Nephron progenitor cell (in vitro differentiated cells): ENCODE measurements at regions not wholly inside any gene's neighbourhood (a gene's known extent, or its start where the extent isn't known, plus 50 kb on each side); places are given as distances from the start of the nearest gene placed in this dataset.

Experiments used
- DNase-seq: peaks from one replicate; pipeline ENCODE4 v3.0.0; 2021
- H3K27ac Mint-ChIP-seq: 2 replicates; pipeline ENCODE4 v1.8.0; 2021; ENCODE audit warnings: mild to moderate bottlenecking, moderate library complexity, mixed read lengths
- H3K27me3 Mint-ChIP-seq: 2 replicates; pipeline ENCODE4 v1.8.0; 2021; ENCODE audit warnings: mild to moderate bottlenecking, low read depth, mixed read lengths; ENCODE audit not compliant: poor library complexity
- H3K36me3 Mint-ChIP-seq: 2 replicates; pipeline ENCODE4 v1.8.0; 2021; ENCODE audit warnings: low read depth, mixed read lengths
- H3K4me1 Mint-ChIP-seq: 2 replicates; pipeline ENCODE4 v1.8.0; 2021; ENCODE audit warnings: mixed read lengths
- H3K4me3 Mint-ChIP-seq: 2 replicates; pipeline ENCODE4 v1.8.0; 2021; ENCODE audit warnings: mild to moderate bottlenecking, moderate library complexity, mixed read lengths
- H3K9me3 Mint-ChIP-seq: 2 replicates; pipeline ENCODE4 v1.8.0; 2021; ENCODE audit warnings: mild to moderate bottlenecking, moderate library complexity, mixed read lengths
- TF ChIP-seq, protein P1 (sequence below): fragments of 200-600 bp; sonication (generic); IDR thresholded peaks from 2 replicates; pipeline ENCODE4 v1.5.0; 2021; ENCODE audit warnings: antibody characterized with exemption

DNA sequence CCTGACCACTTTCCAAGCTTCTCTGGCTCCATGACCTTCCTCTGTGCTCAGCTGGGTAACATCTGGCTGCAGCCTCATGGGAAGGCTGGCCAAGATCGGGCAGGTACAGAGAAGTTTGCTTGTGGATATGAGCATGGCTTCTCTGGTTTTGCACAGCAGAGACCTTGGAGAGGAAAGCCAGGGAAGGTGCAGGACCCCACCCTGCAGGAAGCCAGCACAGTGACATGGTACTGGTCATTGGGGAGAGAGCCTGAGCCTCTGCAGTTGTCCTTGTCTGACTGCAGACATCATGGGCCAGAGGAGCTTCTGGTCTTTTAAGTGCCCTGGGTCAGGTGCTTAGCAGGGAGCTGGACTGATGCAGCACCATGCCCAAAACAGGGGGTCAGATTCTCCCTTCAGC, 70.6 kb upstream of the LEP start:
- Mint-ChIP-seq H3K27me3 (peaks cover 98% of the 10 kb centered on the region), H3K9me3 (no peaks in the 10 kb centered on the region), H3K36me3 (no peaks in the 10 kb centered on the region), H3K27ac (no peak overlapping the region), H3K4me1 (peaks cover 14% of the 10 kb centered on the region), H3K4me3 (no peak overlapping the region)
- DNase-seq = no peak
- TF ChIP-seq, protein P1, sequence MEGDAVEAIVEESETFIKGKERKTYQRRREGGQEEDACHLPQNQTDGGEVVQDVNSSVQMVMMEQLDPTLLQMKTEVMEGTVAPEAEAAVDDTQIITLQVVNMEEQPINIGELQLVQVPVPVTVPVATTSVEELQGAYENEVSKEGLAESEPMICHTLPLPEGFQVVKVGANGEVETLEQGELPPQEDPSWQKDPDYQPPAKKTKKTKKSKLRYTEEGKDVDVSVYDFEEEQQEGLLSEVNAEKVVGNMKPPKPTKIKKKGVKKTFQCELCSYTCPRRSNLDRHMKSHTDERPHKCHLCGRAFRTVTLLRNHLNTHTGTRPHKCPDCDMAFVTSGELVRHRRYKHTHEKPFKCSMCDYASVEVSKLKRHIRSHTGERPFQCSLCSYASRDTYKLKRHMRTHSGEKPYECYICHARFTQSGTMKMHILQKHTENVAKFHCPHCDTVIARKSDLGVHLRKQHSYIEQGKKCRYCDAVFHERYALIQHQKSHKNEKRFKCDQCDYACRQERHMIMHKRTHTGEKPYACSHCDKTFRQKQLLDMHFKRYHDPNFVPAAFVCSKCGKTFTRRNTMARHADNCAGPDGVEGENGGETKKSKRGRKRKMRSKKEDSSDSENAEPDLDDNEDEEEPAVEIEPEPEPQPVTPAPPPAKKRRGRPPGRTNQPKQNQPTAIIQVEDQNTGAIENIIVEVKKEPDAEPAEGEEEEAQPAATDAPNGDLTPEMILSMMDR = no peak

- H3K4me1 Mint-ChIP-seq = peaks cover 14% of the 10 kb centered on the region
- H3K9me3 Mint-ChIP-seq = no peaks in the 10 kb centered on the region
- no peak overlapping the region for H3K27ac Mint-ChIP-seq
- H3K36me3 Mint-ChIP-seq = no peaks in the 10 kb centered on the region
- TF ChIP-seq, protein P1 = no peak
- peaks cover 92% of the 10 kb centered on the region for H3K27me3 Mint-ChIP-seq
- DNase-seq = no peak
- H3K4me3 Mint-ChIP-seq = no peak overlapping the region
These were observed 69.6 kb upstream of the LEP start for GRCh38 chr7:128171342-128171918.

GRCh38 chr7:128172151-128172550, 68.9 kb upstream of the LEP start:
- peaks cover 92% of the 10 kb centered on the region for H3K27me3 Mint-ChIP-seq
- H3K4me3 Mint-ChIP-seq = no peak overlapping the region
- no peaks in the 10 kb centered on the region for H3K9me3 Mint-ChIP-seq
- H3K27ac Mint-ChIP-seq = no peak overlapping the region
- H3K36me3 Mint-ChIP-seq = no peaks in the 10 kb centered on the region
- TF ChIP-seq, protein P1 = no peak
- H3K4me1 Mint-ChIP-seq = peaks cover 14% of the 10 kb centered on the region
- no peak for DNase-seq

DNA sequence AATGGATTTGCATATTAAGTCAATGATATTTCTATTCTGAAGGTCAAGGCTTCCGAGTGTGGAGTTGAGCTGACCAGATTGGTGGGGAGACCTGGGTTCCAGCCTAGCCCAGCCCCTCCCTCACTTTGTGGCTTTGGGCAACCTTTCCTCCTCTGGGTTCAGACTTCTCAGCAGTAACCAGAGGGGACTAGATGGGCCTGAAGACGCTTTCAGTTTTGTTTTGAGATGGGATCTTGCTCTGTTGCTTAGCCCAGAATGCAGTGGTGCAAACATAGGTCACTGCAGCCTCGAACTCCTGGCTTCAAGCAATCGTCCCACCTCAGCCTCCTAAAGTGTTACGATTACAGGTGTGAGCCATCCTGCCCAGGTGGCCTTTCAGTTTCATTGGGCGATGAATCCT, 68.1 kb upstream of the LEP start:
- Mint-ChIP-seq H3K4me3 (no peak overlapping the region), H3K27ac (no peak overlapping the region), H3K4me1 (peaks cover 14% of the 10 kb centered on the region), H3K9me3 (no peaks in the 10 kb centered on the region), H3K36me3 (no peaks in the 10 kb centered on the region), H3K27me3 (peaks cover 92% of the 10 kb centered on the region)
- no peak for DNase-seq
- TF ChIP-seq, protein P1 = no peak

DNA sequence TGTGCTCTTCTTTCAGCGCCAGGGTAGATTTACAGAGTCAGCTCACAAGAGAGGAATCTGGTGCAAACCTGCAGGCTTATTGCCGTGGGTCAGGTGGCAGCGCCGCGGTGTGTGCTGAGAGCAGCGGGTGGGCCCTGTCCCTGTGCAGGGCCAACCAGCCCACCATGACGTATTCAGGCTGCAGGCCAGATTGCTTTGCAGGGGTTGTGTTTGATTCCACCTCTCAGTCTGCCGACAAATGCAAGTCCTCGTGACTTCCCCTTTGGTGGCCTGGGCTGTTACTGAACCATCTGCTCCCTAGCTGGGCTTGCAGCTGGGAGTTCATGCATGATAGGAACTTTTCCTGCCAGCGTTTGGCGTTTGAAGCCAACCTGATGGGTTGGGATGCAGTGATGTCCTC, 66.7 kb upstream of the LEP start:
- H3K4me1 Mint-ChIP-seq = peaks cover 2% of the 10 kb centered on the region
- no peak overlapping the region for H3K4me3 Mint-ChIP-seq
- no peaks in the 10 kb centered on the region for H3K36me3 Mint-ChIP-seq
- TF ChIP-seq, protein P1 = no peak
- H3K27me3 Mint-ChIP-seq = peaks cover 89% of the 10 kb centered on the region
- no peak overlapping the region for H3K27ac Mint-ChIP-seq
- no peaks in the 10 kb centered on the region for H3K9me3 Mint-ChIP-seq
- no peak for DNase-seq

DNA sequence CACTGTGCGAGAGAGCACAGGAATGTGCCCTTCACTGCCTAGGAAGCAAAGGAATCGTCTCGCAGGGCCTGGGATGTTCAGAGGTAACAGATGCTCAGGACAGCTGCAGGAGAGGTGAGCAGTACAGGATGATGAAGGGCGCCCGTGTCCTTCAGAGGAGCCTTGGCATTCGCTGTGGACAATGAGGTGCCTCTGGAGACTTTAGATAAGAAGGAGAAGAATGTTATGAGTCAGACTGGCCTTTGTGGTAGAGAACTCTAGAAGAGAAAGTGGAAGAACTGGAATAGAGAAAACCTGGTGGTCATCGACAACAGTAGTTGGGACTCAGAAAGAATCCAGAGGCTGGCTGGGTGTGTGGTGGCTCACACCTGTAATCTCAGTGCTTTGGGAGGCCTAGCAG, 64.4 kb upstream of the LEP start:
- Mint-ChIP-seq H3K36me3 (no peaks in the 10 kb centered on the region), H3K27me3 (peaks cover 81% of the 10 kb centered on the region), H3K4me3 (no peak overlapping the region), H3K9me3 (no peaks in the 10 kb centered on the region), H3K27ac (no peak overlapping the region), H3K4me1 (no peaks in the 10 kb centered on the region)
- no peak for DNase-seq
- TF ChIP-seq, protein P1 = no peak
